Fibroblast of the conjunctiva (primary cell): ENCODE measurements at regions not wholly inside any gene's neighbourhood (a gene's known extent, or its start where the extent isn't known, plus 50 kb on each side); places are given as distances from the start of the nearest gene placed in this dataset.

Source experiments
- DNase-seq: peaks from one replicate; pipeline ENCODE4 v3.0.0-alpha.2; 2010; ENCODE audit warnings: low read depth

DNA sequence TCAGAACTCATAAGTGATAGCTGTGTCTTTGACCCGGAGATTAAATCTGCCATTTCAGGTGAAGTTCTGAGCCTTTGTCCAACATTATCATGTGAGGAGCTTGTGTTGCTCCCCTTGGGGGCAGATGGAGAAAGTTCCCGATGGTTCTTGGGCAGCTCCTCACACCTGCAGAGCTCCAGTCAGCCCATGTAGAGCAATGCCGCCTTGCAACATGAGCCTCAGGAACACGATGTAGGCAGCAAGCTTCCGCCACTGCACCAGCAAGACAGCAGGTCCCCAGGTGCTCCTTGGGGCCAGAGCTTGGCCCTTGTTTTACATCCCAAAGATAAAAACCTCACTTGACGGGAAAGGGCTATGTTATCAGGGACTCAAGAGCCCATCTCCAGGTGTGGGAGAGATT lies 292.7 kb downstream of the IRX1 start:
- no peak for DNase-seq

DNA sequence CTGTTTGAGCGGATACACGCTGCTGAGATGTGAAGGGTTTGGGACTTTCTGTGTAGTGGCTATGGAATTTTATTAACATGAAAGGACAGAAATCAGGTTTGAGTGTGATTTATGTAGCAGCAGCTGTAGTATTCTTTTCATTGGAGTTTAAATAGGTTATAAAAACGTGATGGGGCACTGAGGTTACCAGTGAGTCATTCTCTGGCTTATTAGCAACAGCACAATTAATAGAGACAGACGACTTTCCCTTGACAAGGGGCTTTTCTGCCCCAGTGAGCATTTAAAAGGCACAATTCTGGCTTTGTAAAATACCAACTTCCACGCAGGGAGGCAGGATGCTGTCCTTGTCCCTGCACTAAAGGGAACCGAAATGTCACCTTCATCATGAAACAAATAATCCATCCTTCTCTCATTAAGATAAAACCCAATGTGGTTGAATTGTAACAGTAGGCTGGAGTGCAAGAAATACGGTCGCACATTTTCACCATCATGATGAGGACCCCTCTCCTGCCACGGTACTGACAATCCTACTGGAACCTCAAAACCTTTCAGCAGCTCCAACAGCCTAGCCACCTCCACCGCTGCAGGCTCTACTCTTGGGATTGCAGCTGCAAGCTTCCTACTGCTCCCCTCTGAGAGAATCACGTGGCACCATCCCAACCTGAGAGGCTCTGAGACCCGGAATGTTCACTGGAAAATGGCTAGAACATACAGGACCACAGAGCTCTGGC lies 293.9 kb downstream of the IRX1 start:
- DNase-seq = no peak

DNA sequence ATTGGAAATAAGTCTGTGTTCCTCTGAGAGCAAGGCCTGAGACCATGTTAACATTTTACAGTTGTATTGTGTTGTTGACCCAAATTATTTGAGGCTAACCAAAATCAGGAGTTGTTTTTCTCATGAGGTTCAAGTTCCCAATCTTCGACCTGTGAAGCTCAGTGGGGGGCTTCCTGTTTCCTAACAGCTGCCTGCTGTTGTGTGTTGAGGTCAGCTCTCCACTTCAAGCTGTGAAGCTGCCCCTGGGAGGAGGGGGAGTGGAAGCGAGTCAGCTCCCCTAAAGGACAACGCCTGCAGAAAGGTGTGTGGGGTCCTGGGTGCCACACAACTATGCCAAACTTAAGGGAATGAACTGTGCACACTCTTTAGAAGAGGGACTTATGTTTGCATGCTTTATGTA lies 295.5 kb downstream of the IRX1 start:
- no peak for DNase-seq

DNA sequence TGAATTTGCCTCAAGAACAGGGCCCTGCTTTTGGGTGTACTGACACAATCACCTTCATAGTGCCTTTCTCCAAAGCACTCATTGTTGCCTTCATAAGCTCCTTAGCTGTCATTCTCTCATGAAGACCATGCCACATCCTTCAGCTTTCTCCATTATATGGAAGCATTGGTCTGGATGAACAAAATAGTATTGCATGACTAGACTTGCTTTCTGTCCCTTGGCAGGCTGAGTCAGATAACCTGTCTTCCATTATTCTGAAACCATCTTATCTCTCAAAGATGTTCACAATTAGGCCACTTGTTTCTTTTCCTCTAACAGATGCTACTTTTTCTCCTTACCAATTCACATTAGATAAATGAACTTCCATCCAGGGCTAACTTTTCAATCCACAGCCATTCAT lies 297.9 kb downstream of the IRX1 start:
- no peak for DNase-seq

DNA sequence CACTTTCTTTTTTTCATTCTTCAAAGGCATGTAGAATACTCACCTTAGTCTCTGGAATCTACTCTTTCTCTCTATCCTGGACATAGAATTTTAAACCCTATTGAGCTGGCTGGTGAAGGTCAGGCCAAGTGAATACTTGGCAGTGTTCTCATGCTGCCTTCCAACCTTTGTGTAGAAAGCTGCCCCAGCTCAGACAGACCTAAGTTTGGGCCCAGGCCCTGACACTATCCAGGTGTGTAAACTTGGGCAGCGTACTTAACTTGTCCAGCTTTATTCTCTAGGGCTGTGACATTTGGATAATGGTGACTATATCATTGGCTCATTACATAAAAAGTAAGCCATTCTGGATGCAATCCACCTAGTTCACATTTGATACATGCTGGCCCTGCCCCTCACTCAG lies 298.3 kb downstream of the IRX1 start:
- DNase-seq = no peak

DNA sequence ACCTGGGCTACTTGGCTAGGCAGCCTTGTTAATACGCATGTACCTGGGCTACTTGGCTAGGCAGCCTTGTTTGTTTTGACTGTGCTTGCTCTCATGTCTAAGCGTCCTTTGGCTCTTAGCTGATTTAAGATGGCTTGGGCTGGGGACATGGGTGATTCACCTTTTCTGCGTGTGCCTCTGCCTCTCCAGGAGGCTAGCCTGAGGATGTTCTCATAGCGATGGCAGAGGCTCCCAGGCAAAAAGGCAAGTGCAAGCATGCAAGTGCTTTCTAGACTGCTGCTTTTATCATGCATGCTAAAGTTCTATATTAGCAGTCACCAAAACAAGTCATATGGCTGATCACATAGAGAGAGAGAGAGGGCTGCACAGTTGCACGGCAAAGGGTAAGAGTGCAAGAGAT lies 300.5 kb downstream of the IRX1 start:
- DNase-seq = no peak

DNA sequence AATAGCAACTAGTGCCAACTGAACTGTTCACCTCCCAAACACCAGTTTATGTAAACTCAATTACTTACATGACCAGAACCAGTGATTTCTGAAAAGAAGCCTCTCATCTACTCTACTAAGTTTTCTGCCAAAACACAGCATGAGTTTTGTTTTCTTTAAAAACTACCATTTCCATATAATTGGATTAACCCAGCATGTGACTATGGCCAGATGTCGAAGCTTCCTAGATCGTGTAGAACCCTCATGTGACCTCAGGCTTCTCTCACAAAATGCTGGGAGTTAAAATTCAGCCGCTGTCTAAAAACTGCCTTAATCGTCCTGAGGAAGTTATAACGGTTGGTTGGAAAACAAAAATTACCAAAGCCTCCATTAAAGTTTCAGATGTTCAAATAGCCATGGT lies 303.5 kb downstream of the IRX1 start:
- DNase-seq = no peak

DNA sequence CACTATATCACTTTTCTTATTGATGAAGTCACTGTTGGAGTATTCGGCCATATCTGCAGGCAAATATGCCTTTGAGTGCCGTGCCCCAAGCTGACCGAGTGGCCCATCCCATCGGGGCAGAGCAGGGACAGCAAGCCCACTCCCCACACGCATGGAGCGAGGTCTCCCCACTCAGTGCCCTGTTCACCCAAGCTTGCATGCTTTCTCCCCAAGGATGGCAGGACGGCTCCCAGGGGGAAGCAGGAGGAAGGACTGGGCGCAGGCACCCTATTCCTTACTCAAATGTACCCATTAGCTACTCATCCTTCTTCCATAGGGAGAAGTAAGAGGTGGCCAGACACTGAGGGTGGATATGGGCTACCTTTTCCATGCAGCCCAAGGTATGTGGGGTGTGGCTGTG lies 309.0 kb downstream of the IRX1 start:
- no peak for DNase-seq

DNA sequence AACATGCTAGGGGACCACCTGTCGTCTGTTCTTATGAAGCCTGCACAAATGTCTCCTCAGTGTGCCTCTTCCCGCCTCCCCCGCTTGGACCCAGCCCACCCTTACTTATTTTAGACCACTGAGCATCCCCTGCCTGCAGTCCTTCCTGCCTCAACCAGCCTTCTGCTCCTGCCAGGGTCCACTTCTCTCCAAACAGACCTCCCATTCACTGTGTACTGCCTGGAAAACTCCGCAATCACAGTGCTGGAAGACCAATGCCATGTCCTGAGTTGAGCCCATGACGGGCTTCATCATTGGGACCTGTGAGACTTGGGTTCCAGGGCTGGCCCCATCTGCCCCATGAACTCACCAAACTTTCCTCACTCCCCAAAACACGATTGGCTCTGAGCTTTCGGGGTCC lies 309.4 kb downstream of the IRX1 start:
- no peak for DNase-seq

DNA sequence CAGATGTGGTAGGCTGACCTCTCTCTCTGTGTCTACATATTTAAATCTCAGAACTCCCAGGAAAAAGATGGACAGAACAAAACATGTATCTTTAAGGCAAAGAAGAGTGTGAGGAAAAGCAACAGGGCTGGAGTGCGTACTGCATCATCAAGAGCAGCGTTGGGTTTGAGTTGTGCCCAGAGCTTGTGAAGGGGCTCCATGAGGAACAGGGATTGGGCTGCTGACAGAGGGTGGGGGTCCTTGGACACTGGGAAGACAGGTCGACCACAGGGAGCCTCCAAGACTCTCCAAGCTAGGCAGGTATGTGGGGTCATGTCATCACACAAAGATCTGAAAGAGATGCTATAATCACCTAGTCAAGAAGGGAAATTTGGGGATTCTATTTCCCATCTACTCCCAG lies 309.9 kb downstream of the IRX1 start:
- DNase-seq = no peak

DNA sequence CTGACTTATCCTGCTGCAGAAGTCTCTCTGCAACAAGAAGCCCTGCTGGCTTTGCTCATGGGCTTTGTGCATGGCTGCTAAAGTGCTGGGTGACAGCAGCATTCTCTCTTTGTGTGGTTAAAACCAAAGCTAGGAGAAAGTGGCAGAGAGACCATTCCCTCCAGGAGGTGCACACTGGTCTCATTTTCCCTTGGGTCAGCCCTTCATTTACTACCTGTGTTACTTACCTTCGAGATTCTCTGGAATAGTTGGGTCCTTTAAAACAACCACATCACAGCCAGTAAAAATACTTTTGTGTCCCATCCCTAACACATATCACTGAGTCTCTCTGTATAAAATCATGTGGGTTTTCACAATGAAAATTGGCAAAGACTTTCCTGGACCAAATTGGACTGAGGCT lies 315.5 kb downstream of the IRX1 start:
- no peak for DNase-seq

DNA sequence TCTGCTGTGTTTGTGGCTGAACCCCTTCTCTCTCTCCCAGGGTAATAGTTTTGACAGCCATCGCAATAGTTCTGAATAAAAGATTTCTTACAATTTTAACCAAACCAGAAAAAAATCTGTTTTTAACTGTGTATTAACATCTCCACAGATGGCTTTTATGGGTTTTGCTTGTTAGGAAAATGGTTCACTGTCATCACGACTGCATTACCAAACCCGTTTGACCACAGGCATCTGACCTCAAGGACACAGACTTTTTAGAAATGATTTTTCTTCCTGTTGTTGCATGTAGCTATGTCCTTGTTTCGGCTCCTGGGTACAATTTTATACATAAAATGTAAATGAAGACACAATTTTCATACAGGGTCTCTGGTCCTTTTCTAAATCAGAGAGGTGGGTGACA lies 316.1 kb downstream of the IRX1 start:
- DNase-seq = no peak

DNA sequence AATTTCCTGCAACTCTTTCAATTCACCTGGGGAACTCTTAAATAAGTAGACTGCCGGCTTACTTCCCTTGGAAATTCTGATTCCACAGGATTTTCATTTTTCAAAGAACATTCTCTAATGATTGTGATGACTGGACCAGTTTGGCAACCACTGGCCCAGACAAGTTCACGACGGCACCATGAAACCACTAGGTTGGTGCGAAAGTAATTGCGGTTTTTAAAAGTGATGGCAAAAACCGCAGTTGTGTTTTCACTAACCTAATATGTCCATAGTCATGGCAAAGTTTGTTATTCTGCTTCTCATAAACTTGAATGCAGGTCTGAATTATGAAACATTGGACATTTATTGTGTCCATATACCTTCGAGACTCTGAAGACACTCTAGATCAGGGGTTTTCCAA lies 317.2 kb downstream of the IRX1 start:
- no peak for DNase-seq

DNA sequence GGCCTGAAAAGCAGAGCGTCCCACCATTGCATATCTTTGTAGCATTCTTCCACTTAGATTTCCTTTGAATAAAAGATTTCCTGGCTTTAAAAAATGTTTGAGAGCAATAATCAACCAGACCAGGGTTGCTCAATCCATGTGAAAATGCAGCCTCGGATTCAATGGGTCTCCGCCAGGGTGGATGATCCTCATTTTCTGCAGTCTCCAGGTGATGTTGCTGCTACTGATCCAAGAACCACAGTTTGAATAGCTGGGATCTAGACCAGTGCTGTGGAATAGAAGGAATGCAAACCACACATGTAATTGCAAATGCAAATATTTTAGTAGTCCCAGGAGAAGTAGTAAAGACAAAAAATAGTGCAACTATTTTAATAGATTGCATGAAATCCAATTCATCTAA lies 317.6 kb downstream of the IRX1 start:
- DNase-seq = no peak

DNA sequence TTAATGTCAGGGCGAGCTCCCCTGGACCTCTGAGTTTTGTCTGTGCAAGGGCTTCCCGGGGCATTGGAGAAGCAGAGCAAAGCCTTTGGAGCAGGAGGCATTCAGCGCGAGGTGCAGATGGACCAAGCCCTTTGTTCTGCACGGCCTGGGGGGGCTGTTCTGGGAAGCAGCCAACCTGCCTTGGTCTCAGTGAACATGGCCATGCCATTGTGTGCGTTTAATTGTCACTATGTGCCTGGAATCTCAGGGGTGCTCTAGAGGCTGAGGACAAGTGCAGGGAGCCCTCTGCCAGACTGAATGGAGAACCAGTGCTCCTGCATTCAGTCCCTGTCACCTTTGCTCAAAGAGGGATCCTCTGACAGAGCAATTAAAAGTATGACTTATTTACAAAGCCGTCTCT lies 329.4 kb downstream of the IRX1 start:
- no peak for DNase-seq

DNA sequence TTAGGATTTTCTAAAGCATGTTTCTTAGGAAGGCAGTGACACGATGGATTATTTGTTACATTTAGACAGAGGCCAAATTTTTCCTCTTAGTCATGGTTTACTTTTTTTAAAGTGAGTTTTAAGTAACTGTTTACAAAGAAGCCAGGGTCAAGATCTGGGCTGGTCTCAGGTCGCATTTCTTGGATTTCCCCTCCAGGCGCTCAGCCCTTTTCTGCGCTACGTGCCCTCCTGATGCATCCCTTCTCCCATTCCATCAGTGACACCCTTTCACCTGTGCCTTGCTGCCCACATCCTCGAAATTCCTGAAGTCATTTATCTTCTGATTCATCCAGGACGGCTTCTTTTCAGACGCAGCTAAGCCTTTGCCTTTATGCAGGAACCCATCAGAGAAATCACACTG lies 330.3 kb downstream of the IRX1 start:
- DNase-seq = no peak

DNA sequence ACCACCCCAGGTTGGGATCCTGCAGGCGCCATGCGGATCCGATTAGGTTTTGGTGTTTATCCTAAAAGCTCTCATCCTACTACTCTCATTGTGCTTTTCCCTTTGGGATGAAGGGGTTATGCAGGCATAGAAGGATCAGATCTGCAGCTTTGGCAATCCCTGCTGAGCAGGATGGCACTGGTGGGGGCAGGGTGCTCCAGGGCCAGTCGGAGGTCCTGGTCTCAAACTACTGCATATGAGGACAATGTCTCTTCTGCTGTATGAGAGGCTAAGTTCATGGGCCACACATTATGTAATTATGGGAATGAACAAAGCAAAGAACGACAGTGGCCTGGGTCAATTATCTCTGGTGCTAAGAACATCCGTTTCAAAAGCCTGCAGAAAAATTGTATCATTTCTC lies 334.2 kb downstream of the IRX1 start:
- no peak for DNase-seq

DNA sequence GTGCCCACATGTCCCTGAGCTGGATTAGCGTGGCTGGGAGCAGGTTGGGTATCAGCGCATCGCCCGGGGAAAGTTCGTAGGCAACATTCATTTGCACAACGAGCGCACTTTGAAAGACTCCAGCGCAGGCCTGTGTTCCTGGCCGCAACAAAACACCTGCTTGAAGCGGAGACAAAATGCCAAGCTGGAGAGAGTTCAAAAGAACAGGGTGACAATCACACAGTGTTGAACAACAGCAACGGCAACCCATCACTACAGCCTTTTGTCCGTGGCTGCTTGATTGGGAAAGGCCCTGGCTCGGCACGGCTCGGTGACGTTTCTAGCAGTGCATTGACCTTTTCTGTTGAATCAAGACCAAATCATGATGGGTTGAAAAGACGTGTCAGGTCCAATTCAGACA lies 336.3 kb downstream of the IRX1 start:
- DNase-seq = no peak

DNA sequence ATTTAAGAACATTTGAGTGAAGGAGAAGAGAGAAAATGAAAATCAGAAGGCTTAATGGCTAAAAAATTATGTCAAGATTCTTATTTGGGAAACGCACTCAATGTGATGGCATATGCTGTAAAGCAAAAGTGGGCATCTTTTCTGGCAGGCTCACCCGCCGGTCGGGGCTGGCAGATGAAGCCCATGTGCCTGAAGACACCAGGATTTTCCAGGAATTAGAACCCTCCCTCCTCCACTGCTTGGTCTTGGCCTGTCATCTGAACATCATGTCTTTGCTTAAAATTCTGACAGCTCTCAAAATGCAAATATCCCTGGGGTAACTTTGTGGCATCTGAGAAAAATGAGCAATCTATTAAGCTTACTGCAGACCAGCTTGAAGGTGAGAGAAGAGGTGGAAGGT lies 337.9 kb downstream of the IRX1 start:
- DNase-seq = no peak

DNA sequence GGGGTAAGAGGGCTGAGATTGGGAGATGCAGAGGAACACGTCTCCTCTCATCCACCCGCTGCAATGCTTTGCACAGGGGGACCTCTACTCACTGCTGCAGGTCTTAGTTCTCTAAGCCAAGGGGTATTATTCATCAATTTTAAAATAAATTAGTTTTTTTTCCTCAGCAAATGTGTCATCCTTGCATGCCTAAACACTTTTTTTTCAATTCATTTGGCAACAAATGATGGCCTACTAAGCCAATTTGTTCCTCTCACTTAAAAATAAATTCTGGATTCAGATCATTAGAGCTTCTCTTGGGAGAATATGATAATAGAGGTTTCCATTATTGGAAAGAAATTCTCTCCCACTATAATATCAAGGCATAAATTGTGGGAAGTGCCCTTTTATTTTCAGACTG lies 338.3 kb downstream of the IRX1 start:
- no peak for DNase-seq

DNA sequence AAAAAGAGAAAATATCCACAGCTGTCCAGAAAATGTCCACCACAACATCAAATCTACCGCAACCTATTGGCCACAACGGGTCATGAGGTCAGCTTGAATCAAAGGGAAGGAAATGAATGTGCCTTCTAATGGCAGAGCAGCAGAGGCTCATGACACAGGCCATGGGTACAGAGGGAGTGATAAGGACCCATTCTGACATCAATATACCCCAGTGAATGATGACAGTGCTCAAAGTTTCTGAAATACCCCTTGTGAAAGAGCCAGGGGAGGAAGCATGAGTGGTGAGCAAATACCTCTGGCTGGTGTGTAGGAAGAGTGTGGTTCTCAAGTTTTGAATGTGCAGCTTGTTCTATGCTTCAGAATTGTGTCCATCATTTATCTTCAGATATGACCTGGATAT lies 348.2 kb downstream of the IRX1 start:
- DNase-seq = no peak

DNA sequence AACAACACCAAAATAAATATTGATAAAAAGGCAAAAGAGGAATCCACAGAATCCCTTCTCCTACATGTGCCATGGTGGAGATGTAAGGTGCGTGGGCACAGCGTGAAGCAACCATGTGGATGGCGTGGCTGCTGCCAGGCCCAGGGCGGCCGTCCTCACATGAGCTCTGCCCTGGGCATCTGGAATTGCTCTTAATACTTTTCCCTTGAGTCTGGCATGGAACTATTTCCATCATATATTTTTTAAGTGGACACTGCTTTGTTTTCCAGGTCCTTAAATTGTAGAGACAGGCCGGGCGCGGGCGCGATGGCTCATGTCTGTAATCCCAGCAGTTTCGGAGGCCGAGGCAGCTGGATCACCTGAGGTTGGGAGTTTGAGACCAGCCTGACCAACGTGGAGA lies 349.3 kb downstream of the IRX1 start:
- DNase-seq = no peak

DNA sequence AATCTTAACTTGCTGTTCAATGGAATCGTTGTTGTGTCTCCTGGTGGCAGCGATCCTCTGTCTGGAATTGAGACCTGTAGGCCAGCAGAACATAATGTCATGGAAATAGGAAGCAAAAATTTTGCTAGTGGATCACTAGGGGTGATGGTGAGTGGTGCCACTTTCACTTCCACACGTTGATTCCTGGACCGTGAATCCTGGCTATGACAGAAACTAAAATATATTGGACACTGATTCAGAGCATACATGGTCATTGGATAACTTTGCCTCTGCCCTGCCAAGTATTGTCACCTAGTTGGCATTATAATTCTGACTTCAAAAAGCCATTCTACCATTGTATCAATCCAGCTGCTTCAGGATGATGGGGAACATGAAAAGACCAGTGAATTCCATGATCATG lies 353.2 kb downstream of the IRX1 start:
- no peak for DNase-seq

DNA sequence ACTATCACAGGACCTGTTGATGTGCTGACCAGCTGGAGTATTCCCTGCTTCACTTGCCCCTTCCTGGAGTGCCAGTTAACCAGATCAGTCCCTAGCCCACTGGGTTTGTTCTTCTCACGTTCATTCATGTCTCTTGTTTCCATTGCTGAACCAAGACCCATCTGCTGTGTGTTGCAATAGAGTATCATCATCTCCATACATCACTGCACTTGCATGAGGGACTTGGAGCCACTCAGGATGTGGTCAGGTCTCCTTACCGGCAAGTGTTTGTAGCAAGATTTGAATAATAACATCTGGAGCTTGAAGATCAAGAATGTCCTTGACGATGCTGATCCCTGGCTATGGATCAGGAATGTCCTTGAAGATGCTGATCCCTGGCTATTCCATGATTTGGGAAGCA lies 358.6 kb downstream of the IRX1 start:
- DNase-seq = no peak

DNA sequence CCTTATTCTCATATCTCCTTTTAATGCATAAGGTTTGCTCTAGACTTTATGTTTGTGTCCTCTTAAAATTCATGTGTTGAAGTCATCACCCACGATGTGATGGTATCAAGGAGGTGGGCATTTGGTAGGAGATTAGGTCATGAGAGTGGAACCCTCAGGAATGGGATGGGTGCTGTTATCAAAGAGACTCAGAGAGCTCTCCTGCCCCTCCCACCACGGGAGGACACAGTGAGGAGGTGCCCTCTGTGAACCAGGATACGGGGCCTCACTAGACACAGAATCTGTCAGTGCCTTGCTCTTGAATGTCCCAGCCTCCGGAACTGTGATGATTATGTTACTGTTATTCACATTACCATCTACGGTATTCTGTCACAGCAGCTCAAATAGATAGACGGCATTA lies 359.0 kb downstream of the IRX1 start:
- no peak for DNase-seq
